ENCODE measurements at regions not wholly inside any gene's neighbourhood (a gene's known extent, or its start where the extent isn't known, plus 50 kb on each side); places are given as distances from the start of the nearest gene placed in this dataset.
"Not testable (repeated sequence)": the region's sequence is repeated elsewhere in the genome, so short reads cannot be mapped to it uniquely, and the experiment has no call there.

DNA sequence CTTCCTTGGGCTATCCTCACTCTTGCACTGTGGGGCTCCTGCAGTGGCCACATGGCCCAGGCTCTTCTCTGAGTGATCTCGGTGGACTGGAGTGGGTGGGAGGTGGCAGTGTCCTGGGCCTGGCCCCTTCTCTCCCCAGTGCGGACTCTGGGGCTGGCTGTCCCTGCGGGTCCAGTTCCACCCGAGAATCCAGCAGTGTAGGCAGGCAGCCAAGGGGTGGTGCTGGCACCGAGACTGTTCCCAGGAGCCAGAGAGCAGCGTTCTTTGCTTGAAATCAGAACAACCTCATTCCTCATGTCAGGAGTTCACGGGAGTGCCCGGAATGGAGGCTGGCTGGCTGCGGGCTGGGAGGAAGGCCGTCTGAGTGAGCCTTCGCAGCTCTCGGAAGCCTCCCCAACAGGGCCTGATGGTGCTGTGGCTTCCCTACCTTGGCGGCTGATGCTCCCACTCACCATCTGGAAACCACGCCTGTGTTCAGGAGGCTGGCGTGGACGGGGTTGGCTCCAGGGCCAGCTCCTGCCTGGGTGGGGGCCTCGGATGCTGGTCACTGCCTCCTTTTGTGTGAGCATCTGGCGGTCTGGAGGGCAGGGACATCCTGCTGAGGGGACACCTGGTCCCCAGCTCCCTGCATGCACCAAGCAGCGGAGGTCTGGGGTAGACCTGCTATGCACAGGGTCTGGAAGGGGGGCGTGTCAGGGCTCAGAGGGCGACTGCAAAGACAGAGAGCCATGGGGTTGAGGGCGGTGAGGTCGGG, 238.9 kb downstream of the TMEM121 start:
- H3K27ac ChIP-seq (ENCODE audit: low read length); H3K79me2 ChIP-seq (ENCODE audit: low read length); DNase-seq; H3K9me3 ChIP-seq (ENCODE audit: low read length); intact Hi-C loops (cut with micrococcal nuclease); POLR2A ChIA-PET (ENCODE audit: unreplicated experiment); H3K9ac ChIP-seq (ENCODE audit: low read length); CTCF ChIA-PET; H3F3A ChIP-seq (ENCODE audit: low read length, unreplicated experiment); ATAC-seq; H2AFZ ChIP-seq (ENCODE audit: low read length); H4K20me1 ChIP-seq (ENCODE audit: low read length); H3K27me3 ChIP-seq (ENCODE audit: low read length); H3K4me1 ChIP-seq (ENCODE audit: insufficient read depth, low read length); H3K4me3 ChIP-seq (ENCODE audit: low read length); H3K36me3 ChIP-seq (ENCODE audit: low read depth, low read length); H3K9me2 ChIP-seq (replicated peaks; ENCODE audit: low read length); H3K4me2 ChIP-seq (ENCODE audit: low read length); BruUV-seq (replicated peaks): not testable (repeated sequence)

DNA sequence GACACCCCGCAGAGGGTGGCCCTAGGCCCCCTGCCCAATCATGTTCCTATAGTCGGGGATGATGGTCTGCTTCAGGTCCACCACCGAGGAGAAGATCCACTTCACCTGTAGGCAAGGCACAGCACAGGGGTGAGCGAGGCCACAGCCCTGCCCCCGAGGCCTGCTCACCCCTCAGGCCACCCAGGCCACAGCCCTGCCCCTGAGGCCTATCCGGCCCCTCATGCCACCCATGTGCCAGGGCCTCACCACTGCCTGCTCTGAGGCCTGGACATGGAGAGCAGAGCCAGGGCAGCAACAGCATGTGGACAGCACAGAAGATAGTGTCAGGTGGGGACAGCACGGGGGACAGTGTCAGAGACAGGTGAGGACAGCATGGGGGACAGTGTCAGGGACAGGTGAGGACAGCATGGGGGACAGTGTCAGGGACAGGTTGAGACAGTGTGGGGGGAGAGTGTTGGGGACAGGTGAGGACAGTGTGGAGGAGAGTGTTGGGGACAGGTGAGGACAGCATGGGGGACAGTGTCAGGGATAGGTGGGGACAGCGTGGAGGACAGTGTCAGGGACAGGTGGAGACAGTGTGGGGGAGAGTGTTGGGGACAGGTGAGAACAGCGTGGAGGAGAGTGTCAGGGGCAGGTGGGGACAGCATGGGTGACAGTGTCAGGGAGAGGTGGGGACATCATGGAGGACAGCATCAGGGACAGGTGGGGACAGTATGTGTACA, 239.7 kb downstream of the TMEM121 start:
- intact Hi-C loops (cut with micrococcal nuclease) = no loop called here
- H3K79me2 ChIP-seq (ENCODE audit: low read length) = no peaks in the 10 kb centered on the region
- no peak overlapping the region for H2AFZ ChIP-seq (ENCODE audit: low read length)
- no peaks in the 10 kb centered on the region for H3K36me3 ChIP-seq (ENCODE audit: low read depth, low read length)
- ATAC-seq = no peak
- POLR2A ChIA-PET (ENCODE audit: unreplicated experiment) = no interaction called here
- H3K4me1 ChIP-seq (ENCODE audit: insufficient read depth, low read length) = no peaks in the 10 kb centered on the region
- no peaks in the 10 kb centered on the region for H3K27me3 ChIP-seq (ENCODE audit: low read length)
- DNase-seq = no peak
- no peaks in the 10 kb centered on the region for H3K9me3 ChIP-seq (ENCODE audit: low read length)
- no peaks in the 10 kb centered on the region for H3K9me2 ChIP-seq (replicated peaks; ENCODE audit: low read length)
- BruUV-seq (replicated peaks) = no TSS peak
- H3F3A ChIP-seq (ENCODE audit: low read length, unreplicated experiment) = no peaks in the 10 kb centered on the region
- no peak overlapping the region for H3K4me2 ChIP-seq (ENCODE audit: low read length)
- H3K4me3 ChIP-seq (ENCODE audit: low read length) = no peak overlapping the region
- H3K9ac ChIP-seq (ENCODE audit: low read length) = no peak overlapping the region
- TF ChIP-seq EZH2phosphoT487 (IDR thresholded peaks at IDR 0.05; ENCODE audit: borderline replicate concordance, low read length) = no peak
- TF ChIP-seq, protein P1, sequence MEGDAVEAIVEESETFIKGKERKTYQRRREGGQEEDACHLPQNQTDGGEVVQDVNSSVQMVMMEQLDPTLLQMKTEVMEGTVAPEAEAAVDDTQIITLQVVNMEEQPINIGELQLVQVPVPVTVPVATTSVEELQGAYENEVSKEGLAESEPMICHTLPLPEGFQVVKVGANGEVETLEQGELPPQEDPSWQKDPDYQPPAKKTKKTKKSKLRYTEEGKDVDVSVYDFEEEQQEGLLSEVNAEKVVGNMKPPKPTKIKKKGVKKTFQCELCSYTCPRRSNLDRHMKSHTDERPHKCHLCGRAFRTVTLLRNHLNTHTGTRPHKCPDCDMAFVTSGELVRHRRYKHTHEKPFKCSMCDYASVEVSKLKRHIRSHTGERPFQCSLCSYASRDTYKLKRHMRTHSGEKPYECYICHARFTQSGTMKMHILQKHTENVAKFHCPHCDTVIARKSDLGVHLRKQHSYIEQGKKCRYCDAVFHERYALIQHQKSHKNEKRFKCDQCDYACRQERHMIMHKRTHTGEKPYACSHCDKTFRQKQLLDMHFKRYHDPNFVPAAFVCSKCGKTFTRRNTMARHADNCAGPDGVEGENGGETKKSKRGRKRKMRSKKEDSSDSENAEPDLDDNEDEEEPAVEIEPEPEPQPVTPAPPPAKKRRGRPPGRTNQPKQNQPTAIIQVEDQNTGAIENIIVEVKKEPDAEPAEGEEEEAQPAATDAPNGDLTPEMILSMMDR (conservative IDR thresholded peaks at IDR 0.05; ENCODE audit: low read depth, low read length) = no peak
- no peak for TF ChIP-seq EZH2 (IDR thresholded peaks at IDR 0.05; ENCODE audit: low read length, unreplicated experiment)
- CTCF ChIA-PET = no interaction called here
- H4K20me1 ChIP-seq (ENCODE audit: low read length) = no peaks in the 10 kb centered on the region
- no peak overlapping the region for H3K27ac ChIP-seq (ENCODE audit: low read length)

DNA sequence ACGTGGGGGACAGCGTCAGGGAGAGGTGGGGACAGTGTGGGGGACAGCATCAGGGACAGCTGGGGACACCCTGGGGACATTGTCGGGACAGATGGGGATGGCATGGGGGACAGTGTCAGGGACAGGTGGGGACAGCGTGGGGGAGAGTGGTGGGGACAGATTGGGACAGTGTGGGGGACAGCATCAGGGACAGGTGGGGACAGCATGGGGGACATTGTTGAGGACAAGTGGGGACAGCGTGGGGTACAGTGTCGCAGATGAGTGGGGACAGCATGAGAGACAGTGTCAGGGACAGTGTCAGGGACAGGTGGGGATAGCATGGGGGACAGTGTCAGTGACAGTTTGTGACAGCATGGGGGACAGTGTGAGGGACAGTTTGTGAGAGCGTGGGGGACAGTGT, 240.9 kb downstream of the TMEM121 start:
- ChIA-PET POLR2A (ENCODE audit: unreplicated experiment) (no interaction called here), CTCF (no interaction called here)
- Histone ChIP-seq H3K4me3 (ENCODE audit: low read length) (no peak overlapping the region), H3K36me3 (ENCODE audit: low read depth, low read length) (no peaks in the 10 kb centered on the region), H3F3A (ENCODE audit: low read length, unreplicated experiment) (no peaks in the 10 kb centered on the region), H3K27ac (ENCODE audit: low read length) (no peak overlapping the region), H3K4me1 (ENCODE audit: insufficient read depth, low read length) (no peaks in the 10 kb centered on the region), H3K4me2 (ENCODE audit: low read length) (no peak overlapping the region), H2AFZ (ENCODE audit: low read length) (no peak overlapping the region), H3K9ac (ENCODE audit: low read length) (no peak overlapping the region), H3K27me3 (ENCODE audit: low read length) (no peaks in the 10 kb centered on the region), H3K79me2 (ENCODE audit: low read length) (no peaks in the 10 kb centered on the region), H3K9me2 (replicated peaks; ENCODE audit: low read length) (no peaks in the 10 kb centered on the region), H4K20me1 (ENCODE audit: low read length) (no peaks in the 10 kb centered on the region), H3K9me3 (ENCODE audit: low read length) (no peaks in the 10 kb centered on the region)
- DNase-seq (no peak), ATAC-seq (no peak)
- intact Hi-C loops (cut with micrococcal nuclease) = no loop called here
- TF ChIP-seq EZH2 (IDR thresholded peaks at IDR 0.05; ENCODE audit: low read length, unreplicated experiment) (no peak), EZH2phosphoT487 (IDR thresholded peaks at IDR 0.05; ENCODE audit: borderline replicate concordance, low read length) (no peak)
- TF ChIP-seq, protein P1 (conservative IDR thresholded peaks at IDR 0.05; ENCODE audit: low read depth, low read length) = no peak
- BruUV-seq (replicated peaks) = no TSS peak

DNA sequence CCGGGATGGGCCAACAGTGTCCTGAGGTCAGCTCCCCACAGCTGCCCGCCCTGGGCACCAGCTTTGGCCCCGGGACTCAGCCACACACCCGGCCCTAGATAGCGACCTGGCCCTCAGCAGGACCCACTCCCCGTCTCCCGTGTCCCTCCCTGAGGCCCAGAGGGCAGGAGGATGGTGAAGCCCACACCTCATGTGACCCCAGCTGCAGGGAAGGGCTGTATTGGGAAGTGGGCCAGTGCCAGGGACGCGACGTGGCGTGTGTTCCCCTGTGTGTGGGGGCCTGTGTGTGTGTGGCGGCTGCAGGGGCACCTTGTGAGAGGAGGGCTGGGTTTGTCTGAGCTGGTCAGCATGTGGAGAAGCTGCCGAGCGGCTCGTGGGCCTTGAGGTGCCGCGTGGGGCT, 241.7 kb downstream of the TMEM121 start:
- H3K27me3 ChIP-seq (ENCODE audit: low read length); H3K4me3 ChIP-seq (ENCODE audit: low read length); POLR2A ChIA-PET (ENCODE audit: unreplicated experiment); H4K20me1 ChIP-seq (ENCODE audit: low read length); intact Hi-C loops (cut with micrococcal nuclease); H3K79me2 ChIP-seq (ENCODE audit: low read length); H3K4me2 ChIP-seq (ENCODE audit: low read length); H2AFZ ChIP-seq (ENCODE audit: low read length); BruUV-seq (replicated peaks); H3K9me3 ChIP-seq (ENCODE audit: low read length); H3K4me1 ChIP-seq (ENCODE audit: insufficient read depth, low read length); ATAC-seq; H3K9me2 ChIP-seq (replicated peaks; ENCODE audit: low read length); CTCF ChIA-PET; DNase-seq; H3K27ac ChIP-seq (ENCODE audit: low read length); H3F3A ChIP-seq (ENCODE audit: low read length, unreplicated experiment); H3K9ac ChIP-seq (ENCODE audit: low read length); H3K36me3 ChIP-seq (ENCODE audit: low read depth, low read length): not testable (repeated sequence)

DNA sequence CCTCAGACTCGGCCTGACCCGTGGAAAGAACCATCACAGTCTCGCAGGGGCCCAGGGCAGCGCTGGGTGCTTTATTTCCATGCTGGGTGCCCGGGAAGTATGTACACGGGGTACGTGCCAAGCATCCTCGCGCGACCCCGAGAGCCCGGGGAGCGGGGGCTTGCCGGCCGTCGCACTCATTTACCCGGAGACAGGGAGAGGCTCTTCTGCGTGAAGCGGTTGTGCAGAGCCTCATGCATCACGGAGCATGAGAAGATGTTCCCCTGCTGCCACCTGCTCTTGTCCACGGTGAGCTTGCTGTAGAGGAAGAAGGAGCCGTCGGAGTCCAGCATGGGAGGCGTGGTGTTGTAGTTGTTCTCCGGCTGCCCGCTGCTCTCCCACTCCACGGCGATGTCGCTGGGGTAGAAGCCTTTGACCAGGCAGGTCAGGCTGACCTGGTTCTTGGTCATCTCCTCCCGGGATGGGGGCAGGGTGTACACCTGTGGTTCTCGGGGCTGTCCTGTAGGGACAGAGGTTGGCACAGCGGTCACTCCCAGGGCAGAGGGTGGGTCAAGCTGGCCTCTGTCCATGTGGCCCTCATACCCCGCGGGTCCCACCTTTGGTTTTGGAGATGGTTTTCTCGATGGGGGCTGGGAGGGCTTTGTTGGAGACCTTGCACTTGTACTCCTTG, 242.8 kb downstream of the TMEM121 start:
- H3K4me3 ChIP-seq (ENCODE audit: low read length); BruUV-seq (replicated peaks); intact Hi-C loops (cut with micrococcal nuclease); DNase-seq; H2AFZ ChIP-seq (ENCODE audit: low read length); H3K79me2 ChIP-seq (ENCODE audit: low read length); H3K4me2 ChIP-seq (ENCODE audit: low read length); H3K27ac ChIP-seq (ENCODE audit: low read length); H3K36me3 ChIP-seq (ENCODE audit: low read depth, low read length); H3K9me2 ChIP-seq (replicated peaks; ENCODE audit: low read length); ATAC-seq; H3F3A ChIP-seq (ENCODE audit: low read length, unreplicated experiment); POLR2A ChIA-PET (ENCODE audit: unreplicated experiment); H3K9ac ChIP-seq (ENCODE audit: low read length); H3K4me1 ChIP-seq (ENCODE audit: insufficient read depth, low read length); H3K9me3 ChIP-seq (ENCODE audit: low read length); H4K20me1 ChIP-seq (ENCODE audit: low read length); H3K27me3 ChIP-seq (ENCODE audit: low read length); CTCF ChIA-PET: not testable (repeated sequence)
